CD1c-positive myeloid dendritic cell (primary cell): ENCODE measurements at regions not wholly inside any gene's neighbourhood (a gene's known extent, or its start where the extent isn't known, plus 50 kb on each side); places are given as distances from the start of the nearest gene placed in this dataset.
"Not testable (repeated sequence)": the region's sequence is repeated elsewhere in the genome, so short reads cannot be mapped to it uniquely, and the experiment has no call there.

Experiments
- DNase-seq: peaks from one replicate; pipeline ENCODE4 v3.0.0-alpha.2; 2016; ENCODE audit errors: extremely low spot score

DNA sequence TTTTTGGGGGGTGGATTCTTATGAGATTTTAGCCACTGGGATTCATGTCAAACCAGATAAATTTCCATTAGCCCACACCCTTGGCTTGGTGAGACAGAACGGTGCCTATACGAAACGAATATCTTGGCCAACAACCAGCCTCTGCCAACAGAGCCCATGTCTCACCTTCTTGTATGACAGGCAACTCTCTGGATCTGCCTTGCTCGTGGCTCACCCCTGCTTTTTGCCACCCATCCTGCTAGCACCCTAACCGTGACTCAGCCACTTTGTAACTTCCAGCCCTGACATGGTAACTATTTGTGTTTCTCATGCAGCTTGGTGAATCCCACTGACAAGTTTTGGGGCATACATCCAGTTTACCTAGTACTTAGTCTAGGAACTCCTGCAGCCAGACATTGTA, 457.0 kb downstream of the SPATA31D1 start:
- DNase-seq: no peak

- DNase-seq: no peak
Measured at GRCh38 chr9:82447343-82447742, 458.8 kb downstream of the SPATA31D1 start.

GRCh38 chr9:82449986-82450385, 461.4 kb downstream of the SPATA31D1 start:
- DNase-seq: no peak

DNA sequence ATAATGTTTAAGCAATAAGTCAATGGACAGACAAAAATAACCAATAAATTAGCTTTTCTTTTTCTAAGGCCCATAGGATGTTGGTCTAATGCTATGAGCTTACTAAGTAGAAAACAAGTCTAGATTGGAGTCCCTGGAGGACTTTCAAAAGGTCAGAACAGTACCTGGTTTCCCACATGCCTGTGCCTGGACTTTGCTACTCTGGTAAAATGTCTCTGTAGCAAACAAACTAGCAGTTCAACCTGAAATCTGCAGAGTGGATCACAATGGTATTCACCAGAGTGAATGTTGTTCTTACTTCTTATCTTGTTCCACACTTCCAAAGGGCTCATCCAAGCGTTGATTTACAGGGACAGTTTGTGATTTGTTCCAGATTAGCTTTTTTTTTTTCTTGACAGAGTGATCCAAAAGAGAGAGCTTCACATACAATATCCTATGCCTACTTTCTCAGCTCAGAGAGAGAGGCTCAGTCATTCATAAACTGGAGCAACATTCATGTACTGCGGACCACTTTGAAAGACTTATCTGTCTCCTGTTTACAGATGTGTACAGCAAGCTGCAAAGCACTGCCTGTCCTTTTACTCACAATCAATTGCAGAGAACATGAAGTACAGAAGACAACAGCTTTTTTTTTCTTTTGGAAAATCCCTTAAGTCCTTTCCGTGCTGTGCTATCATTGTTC, 466.1 kb downstream of the SPATA31D1 start:
- no peak for DNase-seq

DNA sequence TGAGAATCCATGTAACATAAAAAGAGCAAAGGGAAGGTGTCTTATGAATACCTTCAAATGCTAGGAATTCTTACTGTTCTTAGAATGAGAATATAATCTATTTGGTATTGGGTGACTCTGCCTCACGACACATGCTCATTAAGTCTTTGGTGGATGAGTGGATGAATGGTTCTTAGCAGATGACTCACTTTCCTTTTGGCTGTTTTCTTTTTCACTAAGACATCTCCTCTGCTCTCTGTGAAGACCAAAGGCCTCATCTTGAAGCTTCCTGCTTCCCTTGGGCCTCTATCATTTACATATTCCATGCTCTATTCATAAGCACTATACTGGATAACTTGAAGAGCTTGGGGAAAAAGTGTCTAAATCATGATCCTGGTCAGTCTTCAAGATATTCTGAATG, 468.1 kb downstream of the SPATA31D1 start:
- DNase-seq: no peak

GRCh38 chr9:82457298-82457697, 468.7 kb downstream of the SPATA31D1 start:
- no peak for DNase-seq

DNA sequence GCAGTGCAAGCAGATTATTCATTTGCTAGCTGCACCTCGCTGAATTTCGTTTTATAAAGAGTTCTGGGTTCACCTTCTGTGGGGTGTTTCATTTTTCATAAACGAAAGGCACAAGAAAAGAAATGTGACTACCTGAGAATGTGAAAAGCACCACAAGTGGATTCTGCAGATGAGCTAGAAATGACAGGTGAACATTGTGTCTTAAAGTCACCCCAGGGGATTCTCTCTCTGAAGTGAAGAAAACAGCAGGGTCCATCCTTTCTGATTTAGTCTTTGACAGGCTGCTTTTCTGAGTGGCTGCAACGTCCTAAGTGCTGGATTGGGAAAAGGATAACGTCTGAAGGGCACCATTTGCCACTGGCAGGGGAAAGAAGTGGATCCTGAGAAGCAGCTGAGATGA, 469.3 kb downstream of the SPATA31D1 start:
- DNase-seq: no peak

GRCh38 chr9:82458296-82458695, 469.7 kb downstream of the SPATA31D1 start:
- no peak for DNase-seq

- DNase-seq: no peak
Measured at GRCh38 chr9:82466616-82467260, 478.2 kb downstream of the SPATA31D1 start.

- DNase-seq: no peak
Measured at GRCh38 chr9:82467436-82467835, 478.9 kb downstream of the SPATA31D1 start.

- no peak for DNase-seq
Measured at GRCh38 chr9:82474235-82474634, 485.7 kb downstream of the SPATA31D1 start.

DNA sequence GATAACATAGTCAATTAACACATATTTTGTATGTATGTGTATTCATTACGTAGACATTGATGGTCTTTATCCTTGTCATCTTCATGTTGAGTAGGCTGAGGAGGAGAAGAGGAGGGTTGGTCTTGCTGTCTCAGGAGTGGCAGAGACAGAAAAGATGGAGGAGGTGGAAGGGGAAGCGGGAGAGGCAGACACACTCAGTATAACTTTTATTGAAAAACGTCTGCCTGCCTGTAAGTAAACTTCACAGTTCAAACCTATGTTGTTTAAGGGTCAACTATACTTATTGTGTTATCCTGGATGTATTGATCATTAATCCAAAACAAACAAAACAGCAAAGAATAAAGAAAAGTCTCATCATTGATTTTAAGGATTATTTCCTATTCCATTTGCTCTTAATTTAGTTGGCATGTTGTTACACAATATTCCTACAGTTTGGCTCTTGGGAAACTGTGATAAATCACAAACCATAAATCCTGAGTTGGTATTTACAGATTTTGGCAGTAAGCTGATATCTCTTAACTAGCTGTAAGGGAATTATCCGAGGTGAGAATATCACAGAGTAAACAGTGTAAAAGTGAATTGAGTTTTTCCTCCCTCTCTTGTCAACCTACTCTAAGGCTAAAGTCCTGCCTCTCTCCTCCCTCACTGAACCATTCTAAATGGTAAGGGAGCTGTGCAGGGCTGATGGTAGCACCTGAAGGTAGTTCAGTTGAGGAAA, 487.2 kb downstream of the SPATA31D1 start:
- DNase-seq: no peak

- no peak for DNase-seq
Measured at GRCh38 chr9:82480921-82481320, 492.3 kb downstream of the SPATA31D1 start.

DNA sequence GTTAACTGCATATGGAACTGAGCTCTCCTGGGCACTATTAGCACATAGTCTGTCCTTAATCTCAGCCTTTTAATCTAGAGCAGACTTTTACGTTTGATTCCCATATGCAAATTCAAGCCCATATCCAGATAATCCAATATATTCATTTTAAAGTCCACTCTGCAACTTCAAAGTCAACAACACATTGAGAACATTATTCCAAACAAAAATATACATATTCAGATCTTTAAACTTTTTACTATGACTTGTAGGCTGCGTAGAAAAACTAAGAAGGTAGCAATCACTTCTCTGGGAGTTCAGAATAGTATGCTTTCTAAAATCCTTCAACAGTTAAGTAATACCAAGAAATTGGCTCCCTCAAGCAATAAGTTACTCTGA, 499.4 kb downstream of the SPATA31D1 start:
- no peak for DNase-seq

GRCh38 chr9:82488313-82489200, 500.0 kb downstream of the SPATA31D1 start:
- DNase-seq: no peak

DNA sequence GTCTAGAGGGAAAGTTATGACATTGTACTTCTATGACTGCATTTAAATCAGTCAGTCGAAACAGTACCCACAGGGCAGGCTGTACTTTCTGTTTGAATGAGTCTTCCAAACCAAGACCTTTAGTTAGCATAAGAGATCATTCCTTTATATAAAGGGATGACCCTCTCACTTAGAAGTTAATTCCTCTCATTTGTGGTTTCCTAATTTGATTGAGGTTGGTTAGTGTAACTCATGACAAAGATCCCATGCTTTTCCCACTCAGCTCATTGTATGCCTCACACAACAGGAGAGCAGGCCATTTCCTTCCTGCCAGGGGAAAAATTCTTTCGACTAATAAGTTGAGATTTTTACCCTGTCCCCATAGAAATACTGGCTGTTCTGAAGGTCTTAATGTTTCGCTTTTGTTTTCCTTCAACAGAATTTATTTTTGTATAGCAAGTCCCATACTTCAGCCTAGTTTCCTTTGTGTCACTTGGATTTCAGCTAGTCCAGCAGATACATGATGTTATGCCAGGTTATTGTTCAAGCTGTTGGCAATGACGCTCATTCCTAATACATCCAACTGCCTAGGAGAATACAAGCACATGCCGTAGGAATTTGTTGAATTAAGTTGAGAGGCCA, 500.7 kb downstream of the SPATA31D1 start:
- DNase-seq: no peak

DNA sequence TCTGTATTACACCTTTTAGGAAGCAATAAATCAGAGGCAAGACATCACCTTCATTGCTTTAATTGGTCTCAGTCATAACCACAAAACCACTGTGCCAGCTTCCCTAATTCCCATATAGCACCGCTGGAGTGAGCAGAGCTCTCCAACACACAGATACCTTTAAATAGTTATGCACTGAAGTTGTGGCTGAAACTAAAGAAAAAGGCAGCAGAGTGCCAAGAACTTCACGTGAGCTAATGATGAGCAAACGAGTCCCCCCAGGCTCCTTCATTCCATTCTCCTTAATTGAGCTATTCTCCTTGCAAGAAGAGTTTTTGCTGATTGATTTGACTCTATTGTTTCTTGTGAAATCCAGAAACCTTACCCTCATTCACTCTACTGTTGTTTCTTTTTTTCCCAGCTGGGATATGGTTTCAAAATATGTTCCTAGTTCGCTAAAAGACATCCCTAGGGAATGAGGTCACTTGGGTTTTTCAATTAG, 501.5 kb downstream of the SPATA31D1 start:
- no peak for DNase-seq

- DNase-seq: not testable (repeated sequence)
Measured at GRCh38 chr9:82490821-82491220, 502.2 kb downstream of the SPATA31D1 start.

DNA sequence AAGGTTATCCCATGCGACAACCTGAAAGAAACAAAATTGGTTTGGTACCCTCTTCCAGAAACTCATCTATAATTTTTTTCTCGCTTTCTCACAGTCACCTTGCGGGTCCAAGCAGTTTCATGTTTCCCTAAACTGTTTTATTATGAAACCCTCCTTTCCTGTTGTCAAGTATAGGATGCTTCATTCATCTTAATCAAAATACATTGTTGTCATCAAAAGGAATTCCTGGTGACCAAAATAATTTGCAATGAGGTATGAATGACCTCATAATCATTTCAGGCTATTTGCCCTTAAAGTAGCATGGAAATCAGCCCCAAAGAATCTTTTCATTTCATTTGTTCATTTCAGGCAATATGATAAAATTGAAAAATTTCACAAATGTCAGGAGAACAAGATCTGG, 503.0 kb downstream of the SPATA31D1 start:
- no peak for DNase-seq

DNA sequence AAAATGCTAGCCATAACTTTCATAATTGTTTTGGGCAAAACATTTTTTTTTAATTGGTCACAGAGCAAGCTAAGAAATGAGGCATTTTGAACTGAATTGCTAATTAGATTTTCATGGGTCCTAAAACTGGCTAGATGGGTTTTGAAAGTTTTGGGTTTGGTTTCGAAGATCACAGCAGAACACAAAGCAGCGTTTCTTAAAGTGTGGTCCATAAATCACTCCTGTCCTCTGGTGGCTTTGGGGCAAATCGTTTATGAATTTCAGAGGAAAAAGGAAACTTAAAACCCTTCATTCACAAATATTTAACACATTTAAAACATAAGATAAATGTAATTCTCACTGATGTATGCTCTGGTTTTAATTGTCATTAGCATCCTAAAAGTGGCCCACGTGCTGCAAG, 503.7 kb downstream of the SPATA31D1 start:
- DNase-seq: no peak
